MM.1S (cell line): ENCODE measurements at regions not wholly inside any gene's neighbourhood (a gene's known extent, or its start where the extent isn't known, plus 50 kb on each side); places are given as distances from the start of the nearest gene placed in this dataset.

Experiments used
- EZH2 ChIP-seq: fragments of 300-600 bp; sonication (generic); optimal IDR thresholded peaks from 2 replicates; pipeline ENCODE3; 2017; ENCODE audit warnings: low read depth, mild to moderate bottlenecking, antibody characterized with exemption, low read length, mixed read lengths
- TF ChIP-seq, protein P1 (sequence below): fragments of 300-600 bp; sonication (generic); IDR thresholded peaks from 2 replicates; pipeline ENCODE4 v1.5.1; 2016; ENCODE audit warnings: antibody characterized with exemption, low read length, mixed read lengths

- TF ChIP-seq, protein P1, sequence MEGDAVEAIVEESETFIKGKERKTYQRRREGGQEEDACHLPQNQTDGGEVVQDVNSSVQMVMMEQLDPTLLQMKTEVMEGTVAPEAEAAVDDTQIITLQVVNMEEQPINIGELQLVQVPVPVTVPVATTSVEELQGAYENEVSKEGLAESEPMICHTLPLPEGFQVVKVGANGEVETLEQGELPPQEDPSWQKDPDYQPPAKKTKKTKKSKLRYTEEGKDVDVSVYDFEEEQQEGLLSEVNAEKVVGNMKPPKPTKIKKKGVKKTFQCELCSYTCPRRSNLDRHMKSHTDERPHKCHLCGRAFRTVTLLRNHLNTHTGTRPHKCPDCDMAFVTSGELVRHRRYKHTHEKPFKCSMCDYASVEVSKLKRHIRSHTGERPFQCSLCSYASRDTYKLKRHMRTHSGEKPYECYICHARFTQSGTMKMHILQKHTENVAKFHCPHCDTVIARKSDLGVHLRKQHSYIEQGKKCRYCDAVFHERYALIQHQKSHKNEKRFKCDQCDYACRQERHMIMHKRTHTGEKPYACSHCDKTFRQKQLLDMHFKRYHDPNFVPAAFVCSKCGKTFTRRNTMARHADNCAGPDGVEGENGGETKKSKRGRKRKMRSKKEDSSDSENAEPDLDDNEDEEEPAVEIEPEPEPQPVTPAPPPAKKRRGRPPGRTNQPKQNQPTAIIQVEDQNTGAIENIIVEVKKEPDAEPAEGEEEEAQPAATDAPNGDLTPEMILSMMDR, result no peak
- TF ChIP-seq EZH2, result no peak
Measured at GRCh38 chr9:72460342-72461312, 60.8 kb upstream of the TMC1 start.
